ENCODE measurements at regions not wholly inside any gene's neighbourhood (a gene's known extent, or its start where the extent isn't known, plus 50 kb on each side); places are given as distances from the start of the nearest gene placed in this dataset.

DNA sequence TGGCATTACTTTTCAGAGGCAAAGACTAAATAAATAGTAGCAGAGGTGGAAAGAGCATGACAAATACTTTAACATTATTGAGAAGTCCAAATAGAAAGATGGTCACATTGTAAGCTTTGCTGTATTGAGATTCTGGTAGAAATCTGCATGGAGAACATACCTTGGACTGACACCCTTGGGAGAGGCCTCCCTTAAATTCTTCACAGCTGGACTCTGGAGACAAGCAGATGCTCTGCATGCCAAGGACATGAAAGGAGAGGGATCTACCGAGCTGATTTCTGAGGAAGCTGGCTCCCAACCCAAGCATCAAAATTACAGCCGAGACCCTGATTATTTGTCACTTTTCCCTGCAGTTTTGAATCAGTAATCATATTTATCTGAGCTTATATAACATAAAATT is 212.5 kb upstream of the COL8A1 start:
- TF ChIP-seq, protein P1, sequence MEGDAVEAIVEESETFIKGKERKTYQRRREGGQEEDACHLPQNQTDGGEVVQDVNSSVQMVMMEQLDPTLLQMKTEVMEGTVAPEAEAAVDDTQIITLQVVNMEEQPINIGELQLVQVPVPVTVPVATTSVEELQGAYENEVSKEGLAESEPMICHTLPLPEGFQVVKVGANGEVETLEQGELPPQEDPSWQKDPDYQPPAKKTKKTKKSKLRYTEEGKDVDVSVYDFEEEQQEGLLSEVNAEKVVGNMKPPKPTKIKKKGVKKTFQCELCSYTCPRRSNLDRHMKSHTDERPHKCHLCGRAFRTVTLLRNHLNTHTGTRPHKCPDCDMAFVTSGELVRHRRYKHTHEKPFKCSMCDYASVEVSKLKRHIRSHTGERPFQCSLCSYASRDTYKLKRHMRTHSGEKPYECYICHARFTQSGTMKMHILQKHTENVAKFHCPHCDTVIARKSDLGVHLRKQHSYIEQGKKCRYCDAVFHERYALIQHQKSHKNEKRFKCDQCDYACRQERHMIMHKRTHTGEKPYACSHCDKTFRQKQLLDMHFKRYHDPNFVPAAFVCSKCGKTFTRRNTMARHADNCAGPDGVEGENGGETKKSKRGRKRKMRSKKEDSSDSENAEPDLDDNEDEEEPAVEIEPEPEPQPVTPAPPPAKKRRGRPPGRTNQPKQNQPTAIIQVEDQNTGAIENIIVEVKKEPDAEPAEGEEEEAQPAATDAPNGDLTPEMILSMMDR (IDR thresholded peaks at IDR 0.05): no peak
- H3K4me1 Mint-ChIP-seq (ENCODE audit: low read depth): no peaks in the 10 kb centered on the region
- DNase-seq (no peak), ATAC-seq (no peak)
- ChIA-PET CTCF (no interaction called here), POLR2A (no interaction called here)
- H3K9me3 Mint-ChIP-seq: no peaks in the 10 kb centered on the region
- no peak overlapping the region for H3K4me3 Mint-ChIP-seq
- H3K27me3 Mint-ChIP-seq: no peaks in the 10 kb centered on the region
- intact Hi-C loops (cut with micrococcal nuclease): no loop called here
- no peak overlapping the region for H3K27ac Mint-ChIP-seq
- no peaks in the 10 kb centered on the region for H3K36me3 Mint-ChIP-seq (ENCODE audit: low read depth)

DNA sequence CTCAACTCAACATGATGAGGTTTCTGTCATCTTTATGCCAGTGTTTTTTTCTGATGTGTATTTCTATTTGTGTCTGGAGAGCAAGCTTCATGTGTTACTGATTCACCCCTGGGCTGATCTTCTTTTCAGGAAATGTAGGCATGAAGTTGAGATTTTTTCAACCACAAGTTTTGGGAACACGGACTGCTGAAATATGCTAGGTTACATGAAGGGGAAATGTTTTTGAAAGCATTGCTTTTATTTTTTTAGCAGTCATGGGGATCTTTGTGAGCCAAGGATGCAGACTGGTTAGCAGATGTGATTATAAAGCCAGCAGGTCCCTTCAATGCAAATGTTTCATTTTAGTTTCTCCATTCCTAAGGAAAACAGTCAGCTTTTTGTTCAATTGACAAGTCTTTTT is 219.3 kb upstream of the COL8A1 start:
- no peak for DNase-seq

DNA sequence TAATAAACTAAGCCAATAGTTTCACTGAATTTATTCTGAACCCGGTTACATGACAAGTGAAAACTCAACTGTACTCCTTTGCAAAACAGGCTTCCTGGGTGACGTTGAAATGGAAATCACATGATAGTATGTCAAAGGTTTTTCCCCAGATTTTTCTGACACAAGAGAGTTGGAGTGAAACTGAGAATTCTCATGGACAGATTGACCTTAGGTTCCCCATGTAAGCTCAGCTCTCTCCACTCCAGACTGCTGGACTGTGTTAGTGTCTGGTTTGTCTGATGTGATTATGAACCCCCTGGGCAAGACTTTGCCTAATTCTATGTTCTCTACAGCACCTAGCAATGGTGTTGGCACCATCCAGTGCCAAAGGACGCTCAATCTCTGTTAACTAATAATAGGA is 219.7 kb upstream of the COL8A1 start:
- no peak for DNase-seq
- Mint-ChIP-seq H3K27me3 (no peaks in the 10 kb centered on the region), H3K9me3 (no peaks in the 10 kb centered on the region), H3K27ac (no peak overlapping the region), H3K4me3 (no peak overlapping the region), H3K36me3 (ENCODE audit: low read depth) (no peaks in the 10 kb centered on the region), H3K4me1 (ENCODE audit: low read depth) (no peaks in the 10 kb centered on the region)
- intact Hi-C loops (cut with micrococcal nuclease): no loop called here
- POLR2A ChIA-PET: no interaction called here
- CTCF ChIA-PET: no interaction called here
- no peak for ATAC-seq
- TF ChIP-seq, protein P1 (IDR thresholded peaks at IDR 0.05): no peak

More for the DNA sequence above, 219.3 kb upstream of the COL8A1 start:
- no peaks in the 10 kb centered on the region for H3K4me1 Mint-ChIP-seq (ENCODE audit: low read depth)
- POLR2A ChIA-PET: no interaction called here
- intact Hi-C loops (cut with micrococcal nuclease): no loop called here
- no peaks in the 10 kb centered on the region for H3K36me3 Mint-ChIP-seq (ENCODE audit: low read depth)
- H3K27me3 Mint-ChIP-seq: no peaks in the 10 kb centered on the region
- H3K4me3 Mint-ChIP-seq: no peak overlapping the region
- TF ChIP-seq, protein P1 (IDR thresholded peaks at IDR 0.05): no peak
- no peaks in the 10 kb centered on the region for H3K9me3 Mint-ChIP-seq
- no peak for ATAC-seq
- CTCF ChIA-PET: no interaction called here
- no peak overlapping the region for H3K27ac Mint-ChIP-seq

DNA sequence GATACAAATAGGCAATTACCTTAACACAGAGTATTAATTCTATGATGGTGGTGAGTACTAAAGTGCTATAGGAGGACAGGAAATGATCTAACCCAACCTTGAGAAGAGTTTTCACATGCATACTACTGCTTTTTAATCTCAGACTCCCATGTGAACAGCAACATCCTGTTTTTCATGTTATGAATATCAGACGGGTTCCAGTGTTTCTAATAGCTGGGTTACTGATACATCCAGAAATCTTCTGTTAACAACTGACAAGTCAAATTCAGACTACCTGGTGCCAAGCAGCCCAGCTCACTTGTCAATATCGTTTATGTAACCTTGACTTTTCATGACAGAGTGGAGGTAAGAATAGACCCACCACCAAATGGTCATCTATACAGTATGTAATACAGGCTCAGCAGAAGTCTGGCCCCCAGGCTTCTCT is 220.2 kb upstream of the COL8A1 start:
- intact Hi-C loops (cut with micrococcal nuclease): no loop called here
- DNase-seq: no peak
- H3K36me3 Mint-ChIP-seq (ENCODE audit: low read depth): no peaks in the 10 kb centered on the region
- no peak overlapping the region for H3K4me3 Mint-ChIP-seq
- POLR2A ChIA-PET: no interaction called here
- H3K27me3 Mint-ChIP-seq: no peaks in the 10 kb centered on the region
- no peaks in the 10 kb centered on the region for H3K9me3 Mint-ChIP-seq
- ATAC-seq: no peak
- TF ChIP-seq, protein P1 (IDR thresholded peaks at IDR 0.05): no peak
- H3K4me1 Mint-ChIP-seq (ENCODE audit: low read depth): no peaks in the 10 kb centered on the region
- no peak overlapping the region for H3K27ac Mint-ChIP-seq
- CTCF ChIA-PET: no interaction called here

DNA sequence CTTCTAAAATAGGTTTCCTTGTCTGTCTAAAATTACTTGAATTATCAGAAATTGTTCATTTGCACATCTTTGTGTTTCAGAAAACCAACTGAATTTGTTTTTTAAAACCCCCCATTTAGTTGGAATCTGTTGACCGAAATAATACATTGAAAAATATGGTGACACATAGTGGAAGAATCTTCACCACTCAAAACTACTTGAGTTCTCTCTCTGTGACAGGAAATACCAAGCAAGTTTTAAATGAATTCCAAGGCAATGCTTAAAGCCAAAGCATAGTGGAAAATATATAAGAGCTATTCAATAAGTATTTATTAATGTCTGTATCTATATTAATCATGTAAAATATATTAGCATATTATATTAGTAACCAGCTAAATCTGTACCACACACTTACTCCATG is 224.9 kb upstream of the COL8A1 start:
- no peak overlapping the region for H3K4me3 Mint-ChIP-seq
- ChIA-PET POLR2A (no interaction called here), CTCF (no interaction called here)
- H3K9me3 Mint-ChIP-seq: no peaks in the 10 kb centered on the region
- intact Hi-C loops (cut with micrococcal nuclease): no loop called here
- H3K27ac Mint-ChIP-seq: no peak overlapping the region
- no peaks in the 10 kb centered on the region for H3K36me3 Mint-ChIP-seq (ENCODE audit: low read depth)
- no peak for ATAC-seq
- TF ChIP-seq, protein P1 (IDR thresholded peaks at IDR 0.05): no peak
- DNase-seq: no peak
- no peaks in the 10 kb centered on the region for H3K27me3 Mint-ChIP-seq
- no peaks in the 10 kb centered on the region for H3K4me1 Mint-ChIP-seq (ENCODE audit: low read depth)
